ENCODE measurements at regions not wholly inside any gene's neighbourhood (a gene's known extent, or its start where the extent isn't known, plus 50 kb on each side); places are given as distances from the start of the nearest gene placed in this dataset.

- no peak for ATAC-seq (ENCODE audit: poor library complexity)
- no peak overlapping the region for H3K4me3 Mint-ChIP-seq
- CTCF ChIA-PET = interaction anchor here (0.7 kb wide), 1 partner anchor 9 kb away, joined by 3 read pairs; no protein-coding TSS in a partner anchor
Measured at GRCh38 chr12:19692091-19692490, 252.8 kb downstream of the AEBP2 start.

GRCh38 chr12:19692566-19692965 lies 253.3 kb downstream of the AEBP2 start:
- H3K36me3 Mint-ChIP-seq (ENCODE audit: low read depth) = no peaks in the 10 kb centered on the region
- H3K4me3 ChIP-seq (ENCODE audit: low read length) = no peak overlapping the region
- no peaks in the 10 kb centered on the region for H3K27me3 ChIP-seq (ENCODE audit: control insufficient read depth in 1 of 2, insufficient read depth in 2 of 2, low read length in 2 of 2)
- H3K27ac Mint-ChIP-seq = no peak overlapping the region
- H3K4me1 Mint-ChIP-seq (ENCODE audit: low read depth) = no peaks in the 10 kb centered on the region
- H3K36me3 ChIP-seq (ENCODE audit: insufficient read depth, low read length) = no peaks in the 10 kb centered on the region
- no peak for ATAC-seq (ENCODE audit: poor library complexity)
- no peaks in the 10 kb centered on the region for H3K9me3 ChIP-seq (ENCODE audit: control insufficient read depth in 1 of 2, insufficient read depth in 1 of 2, low read length in 2 of 2)
- H3K27ac ChIP-seq (ENCODE audit: low read depth in 1 of 2, low read length in 2 of 2) = no peak overlapping the region
- ChIA-PET POLR2A (no interaction called here), CTCF (interaction anchor here (0.7 kb wide), 1 partner anchor 10 kb away, joined by 3 read pairs; no protein-coding TSS in a partner anchor)
- TF ChIP-seq, protein P1, sequence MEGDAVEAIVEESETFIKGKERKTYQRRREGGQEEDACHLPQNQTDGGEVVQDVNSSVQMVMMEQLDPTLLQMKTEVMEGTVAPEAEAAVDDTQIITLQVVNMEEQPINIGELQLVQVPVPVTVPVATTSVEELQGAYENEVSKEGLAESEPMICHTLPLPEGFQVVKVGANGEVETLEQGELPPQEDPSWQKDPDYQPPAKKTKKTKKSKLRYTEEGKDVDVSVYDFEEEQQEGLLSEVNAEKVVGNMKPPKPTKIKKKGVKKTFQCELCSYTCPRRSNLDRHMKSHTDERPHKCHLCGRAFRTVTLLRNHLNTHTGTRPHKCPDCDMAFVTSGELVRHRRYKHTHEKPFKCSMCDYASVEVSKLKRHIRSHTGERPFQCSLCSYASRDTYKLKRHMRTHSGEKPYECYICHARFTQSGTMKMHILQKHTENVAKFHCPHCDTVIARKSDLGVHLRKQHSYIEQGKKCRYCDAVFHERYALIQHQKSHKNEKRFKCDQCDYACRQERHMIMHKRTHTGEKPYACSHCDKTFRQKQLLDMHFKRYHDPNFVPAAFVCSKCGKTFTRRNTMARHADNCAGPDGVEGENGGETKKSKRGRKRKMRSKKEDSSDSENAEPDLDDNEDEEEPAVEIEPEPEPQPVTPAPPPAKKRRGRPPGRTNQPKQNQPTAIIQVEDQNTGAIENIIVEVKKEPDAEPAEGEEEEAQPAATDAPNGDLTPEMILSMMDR (IDR thresholded peaks at IDR 0.05) = no peak
- H3K4me3 Mint-ChIP-seq = no peak overlapping the region
- H3K27me3 Mint-ChIP-seq = no peaks in the 10 kb centered on the region
- H3K9me3 Mint-ChIP-seq = no peaks in the 10 kb centered on the region
- DNase-seq = no peak
- intact Hi-C loops (cut with DNase I, micrococcal nuclease) = no loop called here
- no peaks in the 10 kb centered on the region for H3K4me1 ChIP-seq (ENCODE audit: insufficient read depth, low read length)

More at GRCh38 chr12:19692091-19692490, 252.8 kb downstream of the AEBP2 start:
- intact Hi-C loops (cut with DNase I, micrococcal nuclease) = no loop called here
- Histone ChIP-seq H3K36me3 (ENCODE audit: insufficient read depth, low read length) (no peaks in the 10 kb centered on the region), H3K27ac (ENCODE audit: low read depth in 1 of 2, low read length in 2 of 2) (no peak overlapping the region), H3K9me3 (ENCODE audit: control insufficient read depth in 1 of 2, insufficient read depth in 1 of 2, low read length in 2 of 2) (no peaks in the 10 kb centered on the region), H3K4me1 (ENCODE audit: insufficient read depth, low read length) (no peaks in the 10 kb centered on the region), H3K27me3 (ENCODE audit: control insufficient read depth in 1 of 2, insufficient read depth in 2 of 2, low read length in 2 of 2) (no peaks in the 10 kb centered on the region), H3K4me3 (ENCODE audit: low read length) (no peak overlapping the region)
- POLR2A ChIA-PET = no interaction called here
- H3K4me1 Mint-ChIP-seq (ENCODE audit: low read depth) = no peaks in the 10 kb centered on the region
- no peak for DNase-seq
- no peaks in the 10 kb centered on the region for H3K9me3 Mint-ChIP-seq
- H3K36me3 Mint-ChIP-seq (ENCODE audit: low read depth) = no peaks in the 10 kb centered on the region
- no peaks in the 10 kb centered on the region for H3K27me3 Mint-ChIP-seq
- TF ChIP-seq, protein P1 (IDR thresholded peaks at IDR 0.05) = no peak
- H3K27ac Mint-ChIP-seq = no peak overlapping the region

GRCh38 chr12:19694627-19695026 lies 255.3 kb downstream of the AEBP2 start:
- H3K27ac ChIP-seq (ENCODE audit: low read depth in 1 of 2, low read length in 2 of 2) = no peak overlapping the region
- no peaks in the 10 kb centered on the region for H3K36me3 ChIP-seq (ENCODE audit: insufficient read depth, low read length)
- Mint-ChIP-seq H3K27me3 (no peaks in the 10 kb centered on the region), H3K4me1 (ENCODE audit: low read depth) (no peaks in the 10 kb centered on the region), H3K9me3 (no peaks in the 10 kb centered on the region), H3K36me3 (ENCODE audit: low read depth) (no peaks in the 10 kb centered on the region), H3K4me3 (no peak overlapping the region), H3K27ac (no peak overlapping the region)
- POLR2A ChIA-PET = interaction anchor here (0.6 kb wide), 1 partner anchor 26 kb away, joined by 3 read pairs; no protein-coding TSS in a partner anchor
- no peak overlapping the region for H3K4me3 ChIP-seq (ENCODE audit: low read length)
- CTCF ChIA-PET = no interaction called here
- intact Hi-C loops (cut with DNase I, micrococcal nuclease) = no loop called here
- H3K27me3 ChIP-seq (ENCODE audit: control insufficient read depth in 1 of 2, insufficient read depth in 2 of 2, low read length in 2 of 2) = no peaks in the 10 kb centered on the region
- ATAC-seq (ENCODE audit: poor library complexity) (no peak), DNase-seq (no peak)
- H3K9me3 ChIP-seq (ENCODE audit: control insufficient read depth in 1 of 2, insufficient read depth in 1 of 2, low read length in 2 of 2) = no peaks in the 10 kb centered on the region
- H3K4me1 ChIP-seq (ENCODE audit: insufficient read depth, low read length) = no peaks in the 10 kb centered on the region
- TF ChIP-seq, protein P1 (IDR thresholded peaks at IDR 0.05) = no peak

Data from CD4-positive, alpha-beta T cell (primary cell).